DOHH2 (cell line): ENCODE measurements at regions not wholly inside any gene's neighbourhood (a gene's known extent, or its start where the extent isn't known, plus 50 kb on each side); places are given as distances from the start of the nearest gene placed in this dataset.

Experiments
- H3F3A ChIP-seq: fragments of 200-600 bp; sonication (generic), shearing (Covaris generic); 2 replicates; pipeline ENCODE4 v1.6.0; 2016; ENCODE audit warnings: antibody characterized with exemption, mild to moderate bottlenecking; ENCODE audit not compliant: control insufficient read depth, insufficient read depth
- H3K27ac ChIP-seq: fragments of 200-600 bp; sonication (generic); 2 replicates; pipeline ENCODE4 v1.5.1; 2014; ENCODE audit warnings: low read depth, mild to moderate bottlenecking, low read length, moderate library complexity
- H3K27me3 ChIP-seq: fragments of 200-600 bp; sonication (generic); 2 replicates; pipeline ENCODE4 v1.6.1; 2014; ENCODE audit warnings: mild to moderate bottlenecking, low read length, mixed read lengths; ENCODE audit not compliant: control insufficient read depth
- H3K36me3 ChIP-seq: fragments of 200-600 bp; sonication (generic); 2 replicates; pipeline ENCODE4 v1.6.1; 2014; ENCODE audit warnings: mild to moderate bottlenecking, low read length, moderate library complexity, mixed read lengths; ENCODE audit not compliant: control insufficient read depth
- H3K4me1 ChIP-seq: fragments of 200-600 bp; sonication (generic); 2 replicates; pipeline ENCODE4 v1.6.1; 2014; ENCODE audit warnings: mild to moderate bottlenecking, low read length, mixed read lengths; ENCODE audit not compliant: control insufficient read depth
- H3K4me2 ChIP-seq: fragments of 200-600 bp; sonication (generic); 2 replicates; pipeline ENCODE4 v1.6.0; 2014; ENCODE audit warnings: mild to moderate bottlenecking, low read length, moderate library complexity
- H3K4me3 ChIP-seq: fragments of 200-600 bp; sonication (generic); 2 replicates; pipeline ENCODE4 v1.5.1; 2014; ENCODE audit warnings: mild to moderate bottlenecking, low read length, mixed read lengths
- H3K79me2 ChIP-seq: fragments of 200-600 bp; sonication (generic); 2 replicates; pipeline ENCODE4 v1.6.1; 2014; ENCODE audit warnings: mild to moderate bottlenecking, low read length, mixed read lengths; ENCODE audit not compliant: control insufficient read depth
- H3K9me2 ChIP-seq: fragments of 200-600 bp; sonication (generic); replicated peaks from 2 replicates; pipeline ENCODE4 v1.6.1; 2014; ENCODE audit warnings: mild to moderate bottlenecking, low read length, mixed read lengths; ENCODE audit not compliant: control insufficient read depth
- H3K9me3 ChIP-seq: fragments of 200-600 bp; sonication (generic); 2 replicates; pipeline ENCODE4 v1.6.1; 2014; ENCODE audit warnings: antibody characterized with exemption, low read length, mixed read lengths; ENCODE audit not compliant: control insufficient read depth, insufficient read depth
- H4K20me1 ChIP-seq: fragments of 200-600 bp; sonication (generic); 2 replicates; pipeline ENCODE4 v1.6.0; 2014; ENCODE audit warnings: low read depth, mild to moderate bottlenecking, antibody characterized with exemption, low read length, moderate library complexity; ENCODE audit not compliant: control insufficient read depth, insufficient read depth
- EZH2phosphoT487 ChIP-seq: fragments of 200-600 bp; sonication (generic); IDR thresholded peaks from 2 replicates; pipeline ENCODE4 v1.6.1; 2017; ENCODE audit warnings: borderline replicate concordance, mild to moderate bottlenecking, antibody characterized with exemption, low read length, moderate library complexity, mixed read lengths
- TF ChIP-seq, protein P1 (sequence below): fragments of 200-600 bp; sonication (generic); IDR thresholded peaks from one replicate; pipeline ENCODE4 v1.5.1; 2014; ENCODE audit warnings: antibody characterized with exemption, mild to moderate bottlenecking, low read depth, low read length; ENCODE audit not compliant: poor library complexity, severe bottlenecking

DNA sequence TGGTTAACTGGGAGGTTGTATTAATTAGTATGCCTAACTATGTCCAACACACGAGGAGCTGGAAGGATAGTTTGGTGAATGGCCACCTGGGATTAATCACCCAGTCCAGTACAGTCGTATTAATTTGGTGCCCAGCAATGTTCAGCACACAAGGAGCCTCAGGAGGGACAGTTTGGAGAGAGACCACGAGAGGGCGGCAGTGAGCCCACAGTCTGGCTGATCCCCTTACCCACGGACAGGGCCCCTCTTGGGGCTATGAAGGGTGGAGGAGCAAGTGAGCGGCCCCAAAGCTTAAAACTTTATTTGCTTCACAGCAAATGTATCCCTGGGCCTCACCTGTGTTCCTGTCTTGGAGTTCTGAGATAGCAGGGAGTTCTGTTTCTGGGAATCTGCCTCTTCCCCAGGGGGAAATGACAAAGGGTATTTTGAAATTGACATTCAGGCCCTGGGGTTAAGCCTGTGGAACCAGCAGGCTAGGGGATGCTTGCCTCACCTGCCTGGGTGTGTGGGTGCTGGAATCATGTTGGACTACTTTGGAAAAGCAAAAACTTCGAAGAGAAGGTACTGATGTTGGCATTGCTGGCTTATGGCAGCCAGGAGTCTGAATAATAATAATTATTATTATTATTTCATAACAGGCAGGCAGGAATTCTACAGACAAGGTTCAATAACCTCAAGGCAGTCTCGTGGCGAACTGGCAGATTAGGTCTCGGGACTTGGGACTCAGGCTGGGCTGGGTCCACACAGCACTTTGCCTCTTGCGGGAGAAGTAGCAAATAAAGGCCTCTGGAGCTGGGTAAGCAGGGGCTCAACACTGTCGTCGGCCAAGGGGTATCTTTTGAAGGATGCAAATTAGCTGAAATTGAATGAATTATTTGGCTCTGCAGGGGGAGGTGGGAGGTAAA lies 227.6 kb upstream of the ASIC2 start:
- Histone ChIP-seq H3K4me1 (no peaks in the 10 kb centered on the region), H4K20me1 (no peaks in the 10 kb centered on the region), H3K36me3 (no peaks in the 10 kb centered on the region), H3K27ac (no peak overlapping the region), H3K4me2 (no peak overlapping the region), H3F3A (no peaks in the 10 kb centered on the region), H3K9me3 (no peaks in the 10 kb centered on the region), H3K79me2 (no peaks in the 10 kb centered on the region), H3K4me3 (no peak overlapping the region), H3K9me2 (no peaks in the 10 kb centered on the region), H3K27me3 (no peaks in the 10 kb centered on the region)
- TF ChIP-seq, protein P1, sequence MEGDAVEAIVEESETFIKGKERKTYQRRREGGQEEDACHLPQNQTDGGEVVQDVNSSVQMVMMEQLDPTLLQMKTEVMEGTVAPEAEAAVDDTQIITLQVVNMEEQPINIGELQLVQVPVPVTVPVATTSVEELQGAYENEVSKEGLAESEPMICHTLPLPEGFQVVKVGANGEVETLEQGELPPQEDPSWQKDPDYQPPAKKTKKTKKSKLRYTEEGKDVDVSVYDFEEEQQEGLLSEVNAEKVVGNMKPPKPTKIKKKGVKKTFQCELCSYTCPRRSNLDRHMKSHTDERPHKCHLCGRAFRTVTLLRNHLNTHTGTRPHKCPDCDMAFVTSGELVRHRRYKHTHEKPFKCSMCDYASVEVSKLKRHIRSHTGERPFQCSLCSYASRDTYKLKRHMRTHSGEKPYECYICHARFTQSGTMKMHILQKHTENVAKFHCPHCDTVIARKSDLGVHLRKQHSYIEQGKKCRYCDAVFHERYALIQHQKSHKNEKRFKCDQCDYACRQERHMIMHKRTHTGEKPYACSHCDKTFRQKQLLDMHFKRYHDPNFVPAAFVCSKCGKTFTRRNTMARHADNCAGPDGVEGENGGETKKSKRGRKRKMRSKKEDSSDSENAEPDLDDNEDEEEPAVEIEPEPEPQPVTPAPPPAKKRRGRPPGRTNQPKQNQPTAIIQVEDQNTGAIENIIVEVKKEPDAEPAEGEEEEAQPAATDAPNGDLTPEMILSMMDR: peak; percentile 85
- no peak for TF ChIP-seq EZH2phosphoT487

DNA sequence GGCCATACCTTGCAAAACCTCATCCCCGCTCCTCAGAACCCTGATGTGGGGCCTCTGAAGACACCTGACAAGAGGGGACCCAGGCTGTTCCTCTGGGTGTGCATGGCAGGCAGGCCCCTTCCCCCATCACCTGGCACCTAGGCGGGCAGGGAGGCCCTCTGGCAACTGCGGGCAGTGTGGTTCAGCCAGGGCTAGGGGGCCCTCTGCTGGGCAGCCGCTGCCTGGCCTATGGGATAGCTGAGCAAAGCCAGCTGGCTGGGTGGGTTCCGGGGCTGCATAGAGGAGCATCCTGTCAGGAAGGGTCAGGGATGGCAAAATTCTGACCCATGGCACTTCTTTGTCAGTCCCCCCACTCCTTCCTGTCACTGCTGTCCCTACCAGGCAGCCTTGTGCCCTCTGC lies 228.7 kb upstream of the ASIC2 start:
- Histone ChIP-seq H3F3A (no peaks in the 10 kb centered on the region), H3K4me1 (no peaks in the 10 kb centered on the region), H3K4me3 (no peak overlapping the region), H3K4me2 (no peak overlapping the region), H3K27ac (no peak overlapping the region), H3K36me3 (no peaks in the 10 kb centered on the region), H3K27me3 (no peaks in the 10 kb centered on the region), H3K9me2 (no peaks in the 10 kb centered on the region), H3K9me3 (no peaks in the 10 kb centered on the region), H3K79me2 (no peaks in the 10 kb centered on the region), H4K20me1 (no peaks in the 10 kb centered on the region)
- TF ChIP-seq, protein P1: peak; percentile 37
- no peak for TF ChIP-seq EZH2phosphoT487

DNA sequence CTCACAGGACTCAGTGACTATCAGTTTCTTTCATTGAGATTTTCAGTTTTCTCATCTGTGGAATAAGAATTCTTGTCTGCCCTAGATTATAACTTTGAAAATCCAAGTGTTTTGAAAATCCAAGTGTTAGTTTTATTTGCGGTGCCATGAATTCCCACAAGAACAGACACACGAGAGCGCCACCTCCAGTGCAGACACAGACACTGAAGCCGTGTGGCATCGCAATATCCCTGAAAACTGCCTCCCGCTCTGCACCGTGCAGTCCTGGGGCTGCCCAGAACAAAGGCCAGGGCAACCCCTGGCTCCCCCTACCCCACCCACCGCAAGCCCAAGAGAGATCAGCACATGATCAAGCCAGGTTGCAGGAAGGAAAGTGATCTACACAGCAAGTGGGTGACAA lies 229.5 kb upstream of the ASIC2 start:
- no peaks in the 10 kb centered on the region for H3K27me3 ChIP-seq
- H3K9me3 ChIP-seq: peaks cover 5% of the 10 kb centered on the region; the same call in 1 of the 2 replicates
- no peak overlapping the region for H3K4me3 ChIP-seq
- H3K9me2 ChIP-seq: no peaks in the 10 kb centered on the region
- no peaks in the 10 kb centered on the region for H4K20me1 ChIP-seq
- H3K4me2 ChIP-seq: no peak overlapping the region
- no peaks in the 10 kb centered on the region for H3K79me2 ChIP-seq
- H3K4me1 ChIP-seq: no peaks in the 10 kb centered on the region
- no peaks in the 10 kb centered on the region for H3F3A ChIP-seq
- TF ChIP-seq, protein P1: no peak
- TF ChIP-seq EZH2phosphoT487: no peak
- H3K36me3 ChIP-seq: no peaks in the 10 kb centered on the region
- no peak overlapping the region for H3K27ac ChIP-seq
